GM23248 (cell line): ENCODE measurements at regions not wholly inside any gene's neighbourhood (a gene's known extent, or its start where the extent isn't known, plus 50 kb on each side); places are given as distances from the start of the nearest gene placed in this dataset.

Experiments used
- DNase-seq: peaks from one replicate; pipeline ENCODE4 v3.0.0-alpha.2; 2015
- H2AFZ ChIP-seq: fragments of 200-600 bp; sonication (generic); 2 replicates; pipeline ENCODE4 v1.6.1; 2016; ENCODE audit warnings: antibody characterized with exemption
- H3F3A ChIP-seq: fragments of 200-600 bp; sonication (generic); 2 replicates; pipeline ENCODE4 v1.6.1; 2016; ENCODE audit warnings: mild to moderate bottlenecking, antibody characterized with exemption, mixed run types; ENCODE audit not compliant: insufficient read depth
- H3K27ac ChIP-seq: fragments of 200-600 bp; sonication (generic); 2 replicates; pipeline ENCODE4 v1.5.1; 2016; ENCODE audit warnings: mild to moderate bottlenecking
- H3K27me3 ChIP-seq: fragments of 200-600 bp; sonication (generic); replicated peaks from 2 replicates; pipeline ENCODE4 v1.6.1; 2016; ENCODE audit warnings: mild to moderate bottlenecking; ENCODE audit not compliant: insufficient read depth
- H3K36me3 ChIP-seq: fragments of 200-600 bp; sonication (generic); 2 replicates; pipeline ENCODE4 v1.6.1; 2016; ENCODE audit warnings: low read depth, mild to moderate bottlenecking
- H3K4me1 ChIP-seq: fragments of 200-600 bp; sonication (generic); 2 replicates; pipeline ENCODE4 v1.6.1; 2016; ENCODE audit warnings: mild to moderate bottlenecking; ENCODE audit not compliant: insufficient read depth
- H3K4me2 ChIP-seq: fragments of 200-600 bp; sonication (generic); one replicate; pipeline ENCODE4 v1.6.1; 2016; ENCODE audit warnings: mild to moderate bottlenecking; ENCODE audit not compliant: unreplicated experiment
- H3K4me3 ChIP-seq: fragments of 200-600 bp; sonication (generic); 2 replicates; pipeline ENCODE4 v1.5.1; 2016; ENCODE audit warnings: mild to moderate bottlenecking
- H3K79me2 ChIP-seq: fragments of 200-600 bp; sonication (generic); 2 replicates; pipeline ENCODE4 v1.6.1; 2016; ENCODE audit warnings: mild to moderate bottlenecking; ENCODE audit not compliant: insufficient read depth
- H3K9ac ChIP-seq: fragments of 200-600 bp; sonication (generic); 2 replicates; pipeline ENCODE4 v1.6.1; 2016; ENCODE audit warnings: mild to moderate bottlenecking
- H3K9me2 ChIP-seq: fragments of 200-600 bp; sonication (generic); 2 replicates; pipeline ENCODE4 v1.6.1; 2016; ENCODE audit warnings: mixed run types, mild to moderate bottlenecking, moderate library complexity; ENCODE audit not compliant: insufficient read depth
- H3K9me3 ChIP-seq: fragments of 200-600 bp; sonication (generic); one replicate; pipeline ENCODE4 v1.6.1; 2017; ENCODE audit warnings: low read depth
- H4K20me1 ChIP-seq: fragments of 200-600 bp; sonication (generic); 2 replicates; pipeline ENCODE4 v1.6.0; 2016; ENCODE audit not compliant: insufficient read depth
- EZH2 ChIP-seq: fragments of 200-600 bp; sonication (generic); IDR thresholded peaks from 2 replicates; pipeline ENCODE4 v1.6.1; 2018; ENCODE audit warnings: antibody characterized with exemption, mild to moderate bottlenecking; ENCODE audit not compliant: insufficient read depth, poor library complexity, severe bottlenecking
- EZH2phosphoT487 ChIP-seq: fragments of 200-600 bp; sonication (generic); IDR thresholded peaks from 2 replicates; pipeline ENCODE4 v1.6.1; 2018; ENCODE audit warnings: antibody characterized with exemption, moderate library complexity, mild to moderate bottlenecking, low read depth; ENCODE audit not compliant: insufficient read depth
- whole genome bisulfite sequencing, 2 experiments: methylation state at CpG; one replicate each; pipeline ENCODE4 v1.1.6; 2015 to 2017; ENCODE audit warnings: low lambda C conversion rate in 2 of 2, low coverage in 1 of 2; ENCODE audit errors: missing lambda C conversion rate in 2 of 2; 5-methylcytosine and 5-hydroxymethylcytosine counted together
- in situ Hi-C: fragments of 300-500 bp; cut with MboI; formaldehyde crosslinking; loops from 2 replicates; pipeline ENCODE4 v1.15.0; 2020

- Histone ChIP-seq H3K9me2 (no peaks in the 10 kb centered on the region), H3K9me3 (no peaks in the 10 kb centered on the region), H3K27me3 (no peaks in the 10 kb centered on the region), H3K9ac (no peak overlapping the region), H3F3A (no peaks in the 10 kb centered on the region), H3K4me3 (no peak overlapping the region), H3K4me2 (no peak overlapping the region), H3K36me3 (no peaks in the 10 kb centered on the region), H3K4me1 (no peaks in the 10 kb centered on the region), H3K27ac (no peak overlapping the region), H3K79me2 (no peaks in the 10 kb centered on the region), H4K20me1 (no peaks in the 10 kb centered on the region), H2AFZ (no peak overlapping the region)
- DNase-seq: no peak
- 28 to 46% methylated on average over 2 of the region's 2 CpGs for WGBS, 2 experiments
- TF ChIP-seq EZH2phosphoT487: no peak
- TF ChIP-seq EZH2: no peak
- in situ Hi-C loops: no loop called here
These were observed 856.3 kb downstream of the DSC3 start for GRCh38 chr18:30186245-30186644.

GRCh38 chr18:30177056-30177455, 865.5 kb downstream of the DSC3 start:
- WGBS, 2 experiments: 16 to 25% methylated on average over 4 of the region's 4 CpGs
- H3K36me3 ChIP-seq: no peaks in the 10 kb centered on the region
- H3K9ac ChIP-seq: no peak overlapping the region
- no peak overlapping the region for H3K4me3 ChIP-seq
- peak; percentile 31 for DNase-seq
- no peaks in the 10 kb centered on the region for H3K9me3 ChIP-seq
- no peaks in the 10 kb centered on the region for H4K20me1 ChIP-seq
- H3K9me2 ChIP-seq: no peaks in the 10 kb centered on the region
- H3K4me1 ChIP-seq: peaks cover 9% of the 10 kb centered on the region; the same call in 1 of the 2 replicates
- no peaks in the 10 kb centered on the region for H3F3A ChIP-seq
- TF ChIP-seq EZH2phosphoT487: no peak
- no peak for TF ChIP-seq EZH2
- no peaks in the 10 kb centered on the region for H3K27me3 ChIP-seq
- H3K4me2 ChIP-seq: no peak overlapping the region
- in situ Hi-C loops: no loop called here
- no peak overlapping the region for H2AFZ ChIP-seq
- no peak overlapping the region for H3K27ac ChIP-seq
- H3K79me2 ChIP-seq: no peaks in the 10 kb centered on the region

- Histone ChIP-seq H3K9ac (no peak overlapping the region), H3K27ac (no peak overlapping the region), H3K4me2 (no peak overlapping the region), H4K20me1 (no peaks in the 10 kb centered on the region), H3K4me3 (no peak overlapping the region), H3K27me3 (no peaks in the 10 kb centered on the region), H2AFZ (no peak overlapping the region), H3K36me3 (no peaks in the 10 kb centered on the region), H3K9me2 (no peaks in the 10 kb centered on the region), H3K79me2 (no peaks in the 10 kb centered on the region), H3K4me1 (peaks cover 9% of the 10 kb centered on the region; the same call in 1 of the 2 replicates), H3F3A (no peaks in the 10 kb centered on the region), H3K9me3 (no peaks in the 10 kb centered on the region)
- TF ChIP-seq EZH2phosphoT487 (no peak), EZH2 (no peak)
- DNase-seq: no peak
- in situ Hi-C loops: no loop called here
- 66 to 71% methylated on average over 19 of the region's 19 CpGs for WGBS, 2 experiments
These were observed 866.8 kb downstream of the DSC3 start for GRCh38 chr18:30175621-30176225.

- H3K4me3 ChIP-seq: no peak overlapping the region
- H3K27me3 ChIP-seq: no peaks in the 10 kb centered on the region
These were observed 867.4 kb downstream of the DSC3 start for GRCh38 chr18:30175061-30175574.

More at GRCh38 chr18:30175061-30175574, 867.4 kb downstream of the DSC3 start:
- no peak for DNase-seq
- H3K9ac ChIP-seq: no peak overlapping the region
- no peaks in the 10 kb centered on the region for H3K9me3 ChIP-seq
- WGBS, 2 experiments: 91 to 93% methylated on average over 34 to 38 of the region's 52 CpGs
- H4K20me1 ChIP-seq: no peaks in the 10 kb centered on the region
- no peak overlapping the region for H3K27ac ChIP-seq
- H2AFZ ChIP-seq: no peak overlapping the region
- no peaks in the 10 kb centered on the region for H3K36me3 ChIP-seq
- H3F3A ChIP-seq: no peaks in the 10 kb centered on the region
- H3K79me2 ChIP-seq: no peaks in the 10 kb centered on the region
- TF ChIP-seq EZH2phosphoT487 (no peak), EZH2 (no peak)
- H3K4me2 ChIP-seq: no peak overlapping the region
- in situ Hi-C loops: no loop called here
- H3K4me1 ChIP-seq: peaks cover 9% of the 10 kb centered on the region; the same call in 1 of the 2 replicates
- no peaks in the 10 kb centered on the region for H3K9me2 ChIP-seq
